Stimulated activated CD8-positive, alpha-beta memory T cell treated with anti-CD3 and anti-CD28 coated beads, Interleukin-12 subunit alpha, Interleukin-12 subunit beta, amount 100 ng/mL, for 4 hours (primary cell): ENCODE measurements at regions not wholly inside any gene's neighbourhood (a gene's known extent, or its start where the extent isn't known, plus 50 kb on each side); places are given as distances from the start of the nearest gene placed in this dataset.
"Not testable (repeated sequence)": the region's sequence is repeated elsewhere in the genome, so short reads cannot be mapped to it uniquely, and the experiment has no call there.

Experiments
- DNase-seq: peaks from one replicate; pipeline ENCODE4 v3.0.0-alpha.2; 2020; ENCODE audit warnings: low read depth

DNA sequence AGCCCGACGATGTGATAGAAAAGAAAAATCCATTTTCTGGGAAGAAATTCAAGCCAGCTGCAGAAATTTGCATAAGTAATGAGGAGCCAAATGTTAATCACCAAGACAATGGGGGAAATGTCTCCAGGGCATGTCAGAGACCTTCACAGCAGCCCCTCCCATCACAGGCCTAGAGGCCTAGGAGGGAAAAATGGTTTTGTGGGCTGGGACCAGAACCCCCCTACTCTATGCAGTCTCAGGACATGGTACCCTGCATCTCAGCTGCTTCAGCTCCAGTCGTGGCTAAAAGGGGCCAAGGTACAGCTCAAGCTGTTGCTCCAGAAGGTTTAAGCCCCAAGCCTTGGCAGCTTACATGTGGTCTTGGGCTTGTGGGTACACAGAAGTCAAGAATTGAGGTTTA is 155.5 kb upstream of the FOXQ1 start:
- not testable (repeated sequence) for DNase-seq

- no peak for DNase-seq
Measured at GRCh38 chr6:1153696-1154245, 158.1 kb upstream of the FOXQ1 start.

GRCh38 chr6:1146500-1146899 is 165.4 kb upstream of the FOXQ1 start:
- no peak for DNase-seq

DNA sequence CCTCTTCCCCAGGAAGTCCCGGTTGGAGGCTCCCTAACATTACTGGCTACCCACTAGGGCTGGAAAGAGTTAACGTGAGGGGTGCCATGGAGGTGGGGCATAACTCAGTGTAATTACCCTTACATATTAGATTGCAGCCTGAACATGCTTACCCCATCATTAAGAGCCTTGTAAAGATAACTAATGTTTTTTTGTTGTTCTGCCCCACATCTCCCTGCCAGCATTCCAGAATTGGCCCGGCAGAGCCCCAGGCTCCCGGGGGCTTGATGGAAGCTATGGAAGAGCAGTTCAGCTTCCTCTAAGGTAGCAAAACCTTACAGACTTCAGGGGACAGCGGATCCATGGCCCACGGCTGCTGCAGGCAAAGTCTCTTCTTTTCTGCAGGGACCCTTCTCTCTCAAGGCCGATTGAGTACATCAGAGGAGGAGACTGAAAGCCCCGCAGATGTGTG is 166.1 kb upstream of the FOXQ1 start:
- DNase-seq = no peak

- no peak for DNase-seq
Measured at GRCh38 chr6:1144842-1145767, 166.8 kb upstream of the FOXQ1 start.

- no peak for DNase-seq
Measured at GRCh38 chr6:1143655-1144054, 168.2 kb upstream of the FOXQ1 start.

GRCh38 chr6:1139155-1139890 is 172.6 kb upstream of the FOXQ1 start:
- no peak for DNase-seq

DNA sequence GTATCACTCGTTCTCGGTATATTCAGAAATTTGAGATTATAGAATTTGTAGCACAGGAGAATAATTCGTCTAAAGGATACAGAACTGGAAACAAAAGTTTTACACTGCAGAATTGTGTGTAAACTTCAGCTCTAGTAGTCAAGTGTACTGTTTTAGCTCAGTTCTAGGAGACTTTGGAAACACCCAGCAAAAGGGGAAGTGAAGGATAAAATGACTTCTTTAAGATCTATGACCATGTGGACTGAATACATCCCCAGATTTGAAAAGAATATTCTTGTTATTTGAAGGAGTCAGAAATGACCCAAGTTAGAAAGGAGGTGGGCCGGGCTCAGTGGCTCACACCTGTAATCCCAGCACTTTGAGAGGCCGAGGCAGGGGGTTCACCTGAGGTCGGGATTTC is 174.0 kb upstream of the FOXQ1 start:
- no peak for DNase-seq

- no peak for DNase-seq
Measured at GRCh38 chr6:1136827-1137226, 175.1 kb upstream of the FOXQ1 start.

DNA sequence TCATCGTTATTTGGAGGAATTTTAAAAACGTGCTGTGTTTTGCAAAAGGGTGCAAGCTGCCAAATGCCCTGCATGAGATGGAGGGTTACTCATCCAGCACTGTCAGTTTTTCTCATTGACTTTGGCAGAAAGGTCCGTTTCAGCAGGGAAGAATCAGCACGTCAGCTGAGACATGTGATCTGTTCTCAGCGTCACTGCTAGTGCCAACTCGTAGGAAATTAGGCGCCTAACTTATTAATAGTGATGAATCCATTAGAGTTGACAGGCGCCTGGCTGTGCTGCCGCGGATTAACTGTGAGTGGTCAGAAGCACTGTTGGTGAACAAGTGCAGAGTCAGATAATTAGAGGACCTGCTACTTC is 175.5 kb upstream of the FOXQ1 start:
- DNase-seq = no peak

GRCh38 chr6:1135726-1136414 is 176.0 kb upstream of the FOXQ1 start:
- DNase-seq = no peak

GRCh38 chr6:1131285-1132079 is 180.4 kb upstream of the FOXQ1 start:
- DNase-seq = no peak

GRCh38 chr6:1130709-1131108 is 181.2 kb upstream of the FOXQ1 start:
- DNase-seq = no peak

DNA sequence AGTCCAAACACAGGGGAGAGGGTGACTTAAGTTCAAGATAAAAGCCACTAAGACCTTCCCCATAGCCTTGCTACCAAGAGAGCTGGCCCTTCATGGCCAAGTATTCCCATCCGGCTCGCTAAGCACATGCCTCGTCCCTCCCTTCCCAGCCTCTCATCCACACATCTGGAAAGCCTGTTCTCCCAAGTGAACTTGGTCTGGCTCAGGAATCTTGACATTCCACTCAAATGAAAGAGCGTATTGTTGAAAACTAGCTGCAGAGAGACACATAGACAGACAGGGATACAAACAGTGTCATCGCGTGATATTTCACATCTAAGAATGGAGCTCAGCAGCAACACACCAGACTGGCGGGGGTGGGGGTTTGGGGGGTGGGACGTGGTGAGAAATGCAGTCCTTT is 182.8 kb upstream of the FOXQ1 start:
- DNase-seq = no peak

DNA sequence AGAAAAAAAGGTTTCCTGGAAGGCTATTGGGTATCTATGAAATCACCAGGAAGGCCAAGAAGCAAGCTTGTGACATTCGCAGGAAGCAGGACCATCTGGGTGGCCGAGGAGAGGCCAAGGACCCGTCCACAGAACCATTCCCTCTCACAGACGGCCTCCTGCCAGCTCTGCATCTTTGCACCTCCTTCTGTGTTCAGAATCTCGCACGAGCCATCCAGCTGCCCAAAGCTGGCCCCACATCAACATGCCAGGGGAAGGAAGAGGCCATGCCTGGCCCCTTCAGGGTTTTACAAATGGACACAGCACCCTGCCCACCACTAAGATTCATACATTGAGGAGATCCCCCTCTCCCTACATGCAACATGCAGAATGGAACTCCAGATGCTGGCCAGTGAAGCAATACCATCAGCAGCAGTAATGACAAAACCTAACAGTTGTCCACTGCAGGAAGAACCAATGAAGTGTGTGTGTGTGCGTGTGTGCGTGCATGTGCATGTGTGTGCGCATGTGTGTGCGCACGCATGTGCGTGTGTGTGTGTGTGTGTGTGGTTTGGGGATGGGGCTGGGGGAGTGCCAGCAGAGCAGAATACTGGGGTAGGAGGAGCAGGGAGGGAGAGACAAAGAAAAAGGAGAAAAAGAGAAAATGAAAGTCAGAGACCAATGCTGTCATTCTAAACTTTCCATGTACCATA is 184.2 kb upstream of the FOXQ1 start:
- DNase-seq = no peak

DNA sequence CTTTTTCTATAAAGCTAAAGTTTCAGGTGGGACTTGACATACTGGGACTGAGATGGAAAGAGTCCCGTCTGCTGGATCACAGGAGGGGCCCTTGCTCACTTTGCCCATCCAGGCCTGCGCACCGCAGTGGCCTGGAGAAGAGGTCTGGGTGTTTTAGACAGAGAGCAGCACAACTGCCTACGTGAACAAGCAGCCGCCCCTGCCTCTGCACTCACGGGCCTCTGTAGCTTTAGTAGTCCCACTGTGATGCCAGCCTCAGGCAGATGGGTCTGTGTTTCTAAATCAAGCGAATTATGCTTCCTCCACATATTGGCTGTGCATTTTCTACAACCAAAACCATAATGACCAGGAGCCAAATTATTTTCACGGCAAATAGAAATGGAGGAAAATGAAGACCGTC is 184.8 kb upstream of the FOXQ1 start:
- no peak for DNase-seq

DNA sequence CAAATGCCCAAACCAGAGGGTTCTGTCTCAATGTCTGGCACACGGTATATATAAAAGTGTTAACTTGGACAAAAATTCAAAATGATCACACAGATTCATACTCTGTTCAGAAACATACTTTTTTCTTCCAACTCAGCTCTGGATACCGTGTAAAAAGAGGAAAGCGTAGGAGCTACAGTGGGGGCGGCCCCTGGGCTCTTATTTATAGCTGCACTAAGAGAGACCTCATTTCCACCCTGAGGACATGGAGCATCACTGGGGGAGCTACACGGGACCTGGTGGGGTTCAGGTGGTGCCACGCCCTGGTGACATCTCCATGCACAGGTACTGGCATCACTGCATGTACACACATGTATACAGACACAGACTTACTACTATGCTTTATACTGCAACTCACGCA is 185.9 kb upstream of the FOXQ1 start:
- no peak for DNase-seq

- no peak for DNase-seq
Measured at GRCh38 chr6:1125297-1125696, 186.6 kb upstream of the FOXQ1 start.

DNA sequence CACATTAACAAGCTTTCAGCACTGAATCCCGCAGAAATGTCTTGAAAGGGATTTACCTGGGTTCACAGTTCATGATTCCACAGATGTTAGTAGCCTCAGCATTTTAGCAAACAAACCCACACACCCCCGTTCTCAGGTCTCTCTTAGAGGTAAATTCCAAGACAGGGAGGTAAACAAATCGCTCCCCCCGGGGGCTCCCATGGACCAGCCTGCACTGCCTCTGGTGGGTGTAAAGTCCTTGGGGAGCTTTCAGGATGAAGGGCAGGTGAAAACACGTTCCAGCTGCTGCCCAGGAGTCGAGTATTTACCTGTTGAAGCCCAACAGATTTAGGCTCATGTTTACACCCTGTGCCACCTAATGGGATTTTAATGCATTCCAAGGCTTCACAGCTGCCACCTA is 187.0 kb upstream of the FOXQ1 start:
- DNase-seq = no peak

- DNase-seq = no peak
Measured at GRCh38 chr6:1123386-1124375, 188.2 kb upstream of the FOXQ1 start.
